NCI-H2227 (cell line): ENCODE measurements at regions not wholly inside any gene's neighbourhood (a gene's known extent, or its start where the extent isn't known, plus 50 kb on each side); places are given as distances from the start of the nearest gene placed in this dataset.
A peak's percentile ranks its signal among the peaks of the same experiment; 100 is the strongest.
"Not testable (repeated sequence)": the region's sequence is repeated elsewhere in the genome, so short reads cannot be mapped to it uniquely, and the experiment has no call there.

Experiments used
- DNase-seq: peaks from one replicate; lab custom pipeline; 2025; ENCODE audit not compliant: unreplicated experiment; lab: John Stamatoyannopoulos, UW

DNA sequence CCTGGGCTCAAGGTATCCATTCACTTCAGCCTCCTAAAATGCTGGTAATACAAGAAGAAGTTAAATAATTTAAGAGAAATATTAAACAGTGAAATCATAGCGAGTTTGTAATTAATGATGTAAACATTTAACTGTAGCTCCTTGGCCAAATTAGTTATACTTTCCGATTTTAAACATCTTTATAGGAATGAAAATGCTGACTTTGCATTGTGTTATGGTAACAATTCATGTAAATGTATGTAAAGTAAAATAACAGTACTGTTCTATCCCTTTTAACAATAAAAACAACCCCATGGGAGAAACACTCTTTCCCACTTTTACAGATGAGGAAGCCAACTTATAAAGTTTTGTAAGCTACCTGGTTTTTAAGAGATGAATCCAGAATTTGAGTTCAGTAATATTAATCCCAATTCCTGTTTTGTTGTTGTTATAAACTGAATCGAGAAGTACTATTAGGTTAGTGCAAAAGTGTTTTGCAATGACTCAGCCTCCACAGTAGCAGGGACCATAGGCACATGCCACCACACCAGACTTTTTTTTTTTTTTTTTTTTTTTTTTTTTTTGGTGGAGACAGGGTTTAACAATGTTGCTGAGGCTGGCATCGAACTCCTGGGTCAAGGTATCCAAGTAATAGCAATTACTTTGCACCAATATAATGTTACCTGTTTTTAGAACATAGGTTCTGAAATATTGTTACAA is 1360.4 kb downstream of the BRINP3 start:
- no peak for DNase-seq

GRCh38 chr1:189121941-189122340 is 1355.7 kb downstream of the BRINP3 start:
- no peak for DNase-seq

GRCh38 chr1:189125694-189126093 is 1352.0 kb downstream of the BRINP3 start:
- DNase-seq, result no peak

DNA sequence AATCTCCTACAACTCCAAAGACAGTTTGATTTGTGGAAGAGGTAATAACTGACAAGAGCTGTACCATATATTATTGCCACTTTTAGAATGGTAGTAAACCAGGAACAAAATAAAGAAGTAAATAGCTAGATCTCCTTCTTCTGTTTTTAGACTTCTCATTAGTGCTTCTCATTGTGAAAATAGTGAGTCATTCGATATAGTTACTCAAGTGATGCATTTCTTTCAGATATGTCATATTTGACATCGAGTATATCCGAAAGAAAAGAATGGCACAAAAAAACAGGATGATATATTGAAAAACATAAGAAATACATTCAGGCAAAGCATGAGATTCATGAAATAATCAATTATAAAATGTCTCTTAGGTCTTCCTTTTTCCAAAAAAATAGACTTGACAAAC is 1346.1 kb downstream of the BRINP3 start:
- no peak for DNase-seq

GRCh38 chr1:189139748-189140147 is 1337.9 kb downstream of the BRINP3 start:
- not testable (repeated sequence) for DNase-seq

DNA sequence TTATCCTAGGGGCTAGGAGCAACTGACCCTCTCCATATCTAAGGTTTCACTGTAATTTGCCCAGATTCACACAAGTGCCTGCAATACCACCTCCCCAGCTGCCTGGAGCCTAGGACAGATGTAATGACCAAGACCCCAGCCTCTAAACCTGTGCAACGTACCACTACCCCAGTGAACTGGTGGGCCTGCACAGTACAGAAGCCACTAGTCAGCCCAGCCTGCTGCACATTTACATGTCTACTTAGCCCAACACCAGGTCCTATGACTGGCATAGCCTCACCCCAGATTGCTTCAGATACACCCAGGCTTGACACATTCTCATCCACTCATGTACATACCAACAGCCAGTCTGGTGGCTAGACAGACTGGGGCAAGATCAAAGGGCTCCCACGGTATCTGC is 1336.6 kb downstream of the BRINP3 start:
- DNase-seq, result no peak

DNA sequence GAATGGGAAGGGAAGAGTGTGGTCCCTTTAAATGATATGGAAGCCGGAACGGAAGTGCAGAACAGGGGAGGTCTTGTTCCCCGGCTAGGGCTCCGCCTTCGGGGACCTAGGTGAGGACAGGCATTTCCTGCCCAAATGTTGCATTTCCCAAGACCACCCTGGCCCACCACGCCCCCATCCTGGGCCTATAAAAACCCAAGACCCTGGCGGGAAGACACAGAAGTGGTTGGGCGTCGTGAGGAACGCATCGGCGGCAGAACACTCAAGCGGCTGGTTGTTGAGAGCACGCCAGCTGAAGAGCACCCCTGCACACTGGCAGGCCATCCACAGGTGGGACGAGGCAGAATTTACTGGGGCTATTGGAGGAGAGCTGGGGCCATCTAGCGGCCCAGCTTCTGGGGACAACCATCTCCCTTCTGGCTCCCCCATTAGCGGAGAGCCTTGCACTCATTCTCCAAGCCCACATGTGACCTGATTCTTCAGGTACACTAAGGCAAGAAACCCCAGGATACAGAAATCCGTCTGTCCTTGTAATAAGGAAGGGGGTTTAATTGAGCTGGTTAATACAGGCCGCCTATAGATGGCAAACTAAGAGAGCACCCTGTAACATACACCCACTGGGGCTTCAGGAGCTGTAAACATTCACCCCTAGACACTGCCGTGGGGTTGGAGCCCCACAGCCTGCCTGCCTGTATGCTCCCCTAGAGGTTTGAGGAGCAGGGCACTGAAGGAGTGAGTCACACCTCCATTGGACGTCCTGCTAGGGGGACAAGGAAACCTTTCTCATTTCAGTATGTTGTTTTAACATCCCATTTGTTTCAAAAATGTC is 1327.9 kb downstream of the BRINP3 start:
- DNase-seq, result no peak

DNA sequence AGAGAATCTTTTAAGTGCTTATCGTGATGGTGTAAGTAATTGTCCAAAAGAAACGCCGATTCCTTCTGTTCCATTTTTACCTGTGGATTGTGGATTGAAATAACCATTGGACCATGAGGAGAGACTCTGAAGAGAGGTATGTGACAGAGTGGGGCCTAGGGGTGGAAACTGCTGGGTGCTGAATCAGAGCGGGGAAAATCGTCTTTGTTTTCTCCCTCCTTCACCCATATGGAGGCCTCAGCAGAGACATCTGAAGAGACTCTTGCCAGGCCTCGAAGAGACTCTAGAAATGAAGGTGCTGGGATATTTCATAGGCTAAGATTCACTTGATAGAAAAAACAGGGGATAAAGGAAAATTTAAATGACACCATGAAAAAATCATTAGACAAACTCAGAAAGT is 1327.0 kb downstream of the BRINP3 start:
- no peak for DNase-seq

- no peak for DNase-seq
Measured at GRCh38 chr1:189151361-189151760, 1326.3 kb downstream of the BRINP3 start.

- DNase-seq, result no peak
Measured at GRCh38 chr1:189152685-189153084, 1325.0 kb downstream of the BRINP3 start.

DNA sequence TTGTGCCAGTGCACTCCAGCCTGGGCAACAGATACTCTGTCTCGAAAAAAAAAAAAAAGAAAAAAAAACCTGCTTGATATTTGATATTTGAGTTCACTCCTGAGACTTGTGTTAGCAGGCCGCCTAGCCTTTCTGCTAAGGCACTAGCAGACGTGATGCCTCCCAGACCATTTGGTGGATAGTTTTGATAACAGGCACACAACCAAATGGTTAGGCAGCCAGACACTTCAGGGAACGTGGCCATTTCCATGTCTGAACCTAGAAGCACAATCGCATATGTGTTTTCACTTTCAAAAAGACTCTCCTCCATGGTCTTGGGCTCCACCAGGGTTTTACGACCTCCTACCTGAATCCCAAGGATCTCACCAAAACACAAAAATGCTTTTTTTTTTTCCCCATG is 1319.5 kb downstream of the BRINP3 start:
- no peak for DNase-seq

DNA sequence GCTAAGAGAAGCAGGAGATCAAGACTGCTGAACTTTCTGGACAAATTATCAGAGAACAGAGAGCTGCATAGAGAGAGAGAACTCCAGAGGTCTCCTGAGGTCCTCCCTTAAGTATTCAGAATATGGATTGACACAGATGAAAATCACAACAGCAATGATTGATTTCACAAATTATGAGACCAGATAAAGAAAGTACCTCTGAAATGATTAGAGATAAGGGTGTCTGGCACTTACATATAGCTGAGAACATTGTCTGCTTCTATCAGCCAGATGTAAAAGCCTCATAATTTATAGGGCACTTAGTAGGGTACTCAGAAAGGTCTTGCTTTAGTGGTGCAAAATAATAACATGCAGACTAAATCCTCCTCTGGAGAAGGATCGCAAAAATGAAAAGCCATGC is 1301.8 kb downstream of the BRINP3 start:
- peak; percentile 21 for DNase-seq

- no peak for DNase-seq
Measured at GRCh38 chr1:189180057-189180456, 1297.6 kb downstream of the BRINP3 start.

DNA sequence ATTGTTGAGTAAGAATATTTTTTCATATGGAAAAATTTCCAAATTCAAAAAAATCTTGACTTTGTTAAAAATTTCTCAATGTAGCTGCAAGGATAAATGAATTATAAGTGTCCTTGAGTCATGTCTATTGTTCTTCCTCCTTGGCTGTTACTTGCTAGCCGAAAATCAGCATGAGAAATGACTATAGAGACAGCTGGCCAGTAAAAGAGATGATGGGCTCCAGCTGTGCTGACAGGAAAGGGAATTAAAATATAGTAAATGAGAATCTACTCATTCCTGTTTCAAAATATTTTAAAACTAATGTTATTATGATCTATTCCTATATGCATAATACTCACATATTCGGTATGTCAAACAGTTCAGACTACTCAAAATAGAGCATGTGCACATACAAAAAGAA is 1292.6 kb downstream of the BRINP3 start:
- DNase-seq, result no peak

GRCh38 chr1:189192741-189193520 is 1284.7 kb downstream of the BRINP3 start:
- no peak for DNase-seq

DNA sequence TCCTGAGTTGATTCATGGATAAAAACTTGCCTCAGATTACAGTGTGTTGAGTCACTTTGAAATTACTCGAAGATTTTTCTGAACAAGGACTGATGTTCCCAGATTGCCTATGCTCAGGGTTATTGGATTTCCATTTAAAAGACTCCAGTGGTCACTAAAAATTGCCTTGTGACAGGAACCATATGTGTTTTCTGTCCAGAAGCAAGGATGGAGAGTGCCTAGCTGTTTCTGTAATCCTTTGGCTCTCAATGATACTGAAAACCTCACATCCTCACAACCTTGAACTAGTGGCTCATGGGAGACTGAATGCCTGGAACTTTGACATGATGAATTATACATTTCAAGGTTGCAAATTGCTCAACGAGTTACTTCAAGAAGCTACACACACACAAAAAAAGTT is 1271.8 kb downstream of the BRINP3 start:
- DNase-seq, result no peak

- DNase-seq, result no peak
Measured at GRCh38 chr1:189206617-189207016, 1271.0 kb downstream of the BRINP3 start.

DNA sequence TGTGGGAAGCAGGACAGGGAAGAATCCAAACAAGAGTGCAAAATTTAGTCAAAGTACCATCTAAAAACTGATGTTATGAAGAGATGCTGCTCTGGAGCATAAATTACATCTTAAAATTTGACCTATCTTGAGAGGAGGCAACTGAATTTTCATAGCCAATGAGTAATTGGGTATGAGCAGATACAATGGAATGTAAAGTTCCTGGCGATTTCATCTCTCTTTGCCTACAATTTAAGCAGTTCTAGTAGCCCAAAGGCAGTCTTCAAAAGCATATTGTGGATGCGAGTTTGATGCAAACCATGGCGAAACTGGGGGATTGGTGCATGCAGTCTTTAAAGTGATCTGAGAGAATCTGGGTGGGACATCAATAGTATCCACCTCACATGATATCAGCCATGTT is 1265.9 kb downstream of the BRINP3 start:
- no peak for DNase-seq

DNA sequence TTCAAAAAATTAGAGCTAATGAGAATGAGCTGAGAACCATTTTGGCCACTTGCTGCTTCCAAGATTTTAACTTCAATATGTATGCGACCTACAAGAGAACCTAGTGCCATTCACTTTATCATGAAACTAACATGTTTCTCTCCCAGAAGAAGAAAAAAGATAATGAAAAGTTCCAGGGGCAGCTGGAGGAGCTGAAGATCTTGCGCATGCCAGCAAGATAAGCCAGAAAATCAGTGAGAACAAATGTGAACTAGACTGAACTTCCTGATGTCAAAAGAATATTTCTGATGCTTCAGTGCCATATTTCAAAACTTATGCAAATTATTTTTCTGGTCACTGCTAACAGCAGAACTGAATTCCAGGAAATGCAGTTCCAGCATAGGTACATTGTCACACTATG is 1265.1 kb downstream of the BRINP3 start:
- no peak for DNase-seq

GRCh38 chr1:189216886-189217285 is 1260.8 kb downstream of the BRINP3 start:
- DNase-seq, result no peak

GRCh38 chr1:189217646-189218045 is 1260.0 kb downstream of the BRINP3 start:
- no peak for DNase-seq

GRCh38 chr1:189220750-189221149 is 1256.9 kb downstream of the BRINP3 start:
- no peak for DNase-seq
